ENCODE measurements at regions not wholly inside any gene's neighbourhood (a gene's known extent, or its start where the extent isn't known, plus 50 kb on each side); places are given as distances from the start of the nearest gene placed in this dataset.

DNA sequence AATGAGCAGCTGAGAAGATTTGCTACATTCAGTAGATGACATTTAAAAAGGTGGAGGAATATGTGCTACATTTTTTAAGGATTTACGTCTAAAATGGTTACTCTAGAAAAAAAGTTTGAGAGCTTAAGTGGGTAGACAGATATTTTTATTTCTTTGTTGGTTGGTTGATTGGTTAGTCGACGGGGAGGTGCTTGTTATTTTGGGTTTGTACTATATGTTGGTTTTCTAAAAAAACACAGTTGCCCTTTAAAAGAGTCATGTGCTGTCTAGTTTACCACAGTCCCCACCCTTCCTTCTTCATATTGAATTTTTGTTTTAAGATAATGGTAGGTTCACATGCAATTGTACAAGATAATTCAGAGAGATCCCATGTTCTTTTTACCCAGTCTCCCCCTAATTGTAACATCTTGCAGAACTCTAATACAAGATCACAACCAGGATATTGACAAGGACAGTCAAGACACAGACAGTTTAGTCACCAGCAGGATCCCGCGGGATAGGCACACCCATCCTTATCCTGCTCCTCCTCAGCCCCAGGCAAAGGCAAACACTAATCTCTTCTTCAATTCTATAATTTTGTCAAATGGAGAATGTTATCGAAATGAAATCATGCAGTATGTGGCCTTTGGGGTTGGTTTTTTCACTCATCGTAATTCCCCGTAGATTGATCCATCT lies 171.4 kb downstream of the FOXO1 start:
- DNase-seq: peak; percentile 37

DNA sequence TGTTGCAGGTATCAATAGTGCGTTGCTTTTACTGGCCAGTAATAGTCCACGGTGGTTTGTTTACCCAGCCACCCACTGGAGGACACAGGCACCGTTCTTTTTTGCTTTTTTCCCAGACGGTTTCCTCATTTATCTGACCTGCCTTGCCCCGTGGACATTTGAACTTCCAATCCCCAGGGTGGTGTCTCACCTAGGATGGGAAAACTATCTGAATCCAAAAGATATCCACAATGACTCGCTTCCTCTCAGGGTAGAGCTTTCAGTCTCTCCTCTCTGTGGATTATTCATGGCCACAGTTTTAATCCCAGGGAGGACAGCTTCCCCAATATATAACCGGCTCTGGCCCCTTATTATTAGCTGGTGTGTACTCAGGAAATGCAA lies 170.8 kb downstream of the FOXO1 start:
- no peak for DNase-seq

DNA sequence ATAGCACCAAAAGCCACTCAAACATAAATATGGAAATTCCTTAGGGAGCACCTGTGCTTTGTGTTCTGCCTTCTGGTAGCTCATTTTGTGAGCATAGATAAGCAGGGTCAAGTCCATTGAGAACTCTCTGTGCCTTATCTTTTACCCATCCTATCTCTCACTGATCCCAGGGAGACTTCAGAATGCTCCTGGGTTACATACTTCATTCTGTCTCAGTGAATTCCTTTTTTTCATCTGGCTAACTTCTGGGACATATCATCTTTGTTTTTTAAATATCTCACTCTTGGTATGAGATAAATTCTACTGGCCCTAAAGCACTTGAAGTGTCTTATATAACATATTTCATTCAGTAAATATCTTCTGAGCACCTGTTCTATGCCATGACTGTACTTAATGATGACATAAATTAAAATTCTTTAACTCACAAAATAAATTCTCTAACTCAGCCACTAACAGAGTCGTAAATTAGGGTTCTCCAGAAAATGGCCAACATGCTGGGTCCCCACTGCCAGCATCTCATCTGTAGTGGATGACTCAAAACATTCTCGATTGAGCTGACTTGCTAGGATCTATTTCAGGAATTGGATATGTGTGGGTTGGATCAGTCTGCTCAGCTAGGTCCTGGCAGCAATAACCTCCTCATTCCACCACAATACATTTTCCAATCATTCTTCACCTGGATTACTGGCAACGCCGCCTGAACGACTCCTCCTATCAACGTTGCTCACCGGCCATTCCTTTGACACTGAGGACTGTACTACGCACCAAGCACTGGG lies 170.2 kb downstream of the FOXO1 start:
- DNase-seq: no peak

DNA sequence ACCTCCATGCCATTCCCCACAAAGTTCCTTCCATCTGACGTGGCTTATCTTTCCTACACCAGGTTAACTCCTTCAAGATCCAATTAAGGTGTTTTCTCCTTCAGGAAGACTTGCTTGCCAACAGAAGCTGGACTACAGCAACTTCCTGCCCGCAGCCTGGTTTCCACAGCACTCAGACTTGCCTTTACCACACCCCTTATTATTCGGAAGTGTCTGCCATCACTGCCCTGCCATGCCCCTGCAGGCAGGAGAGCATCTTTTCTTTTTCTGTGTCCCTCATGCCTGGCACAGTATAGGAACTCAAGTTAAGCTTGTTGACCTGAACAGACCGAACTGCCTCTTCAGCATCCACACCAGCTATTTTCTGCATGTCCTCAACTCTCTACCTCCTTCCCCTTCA lies 168.0 kb downstream of the FOXO1 start:
- DNase-seq: no peak

DNA sequence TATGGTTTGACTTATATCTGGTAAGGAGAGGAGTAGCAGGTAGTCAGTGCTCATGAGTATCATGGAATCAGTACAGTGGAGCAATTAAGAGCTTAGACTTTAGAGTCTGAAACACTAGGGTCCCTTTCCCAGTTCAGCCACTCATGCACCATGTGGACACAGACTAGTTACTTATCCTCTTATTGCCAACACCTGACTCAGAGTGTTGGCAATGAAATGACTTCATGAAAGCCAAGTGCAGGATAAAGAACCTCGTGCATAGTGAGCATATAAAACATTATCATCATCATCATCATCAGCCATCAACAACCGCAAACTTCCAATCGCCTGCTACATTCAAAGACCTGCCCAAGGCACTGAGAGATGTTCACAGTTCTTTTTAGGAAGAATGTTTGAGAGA lies 164.2 kb downstream of the FOXO1 start:
- no peak for DNase-seq

DNA sequence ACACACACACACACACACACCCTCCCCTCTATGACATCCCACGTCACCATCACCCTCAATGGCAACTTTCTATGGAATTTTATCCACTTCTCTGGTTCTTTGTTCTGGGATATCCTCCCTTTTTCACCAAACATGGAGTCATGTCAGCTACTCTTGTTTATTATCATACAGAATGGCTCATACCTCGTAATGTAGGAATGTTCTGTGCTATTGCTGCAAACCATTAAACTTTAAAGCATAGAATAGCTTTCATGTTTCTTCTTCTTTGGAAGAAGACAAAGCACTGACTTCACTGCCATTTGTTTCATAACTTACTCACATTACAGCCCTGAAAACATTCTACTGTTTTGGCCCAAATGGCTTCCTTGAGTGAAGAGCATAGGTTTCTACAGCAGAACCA lies 163.4 kb downstream of the FOXO1 start:
- no peak for DNase-seq

DNA sequence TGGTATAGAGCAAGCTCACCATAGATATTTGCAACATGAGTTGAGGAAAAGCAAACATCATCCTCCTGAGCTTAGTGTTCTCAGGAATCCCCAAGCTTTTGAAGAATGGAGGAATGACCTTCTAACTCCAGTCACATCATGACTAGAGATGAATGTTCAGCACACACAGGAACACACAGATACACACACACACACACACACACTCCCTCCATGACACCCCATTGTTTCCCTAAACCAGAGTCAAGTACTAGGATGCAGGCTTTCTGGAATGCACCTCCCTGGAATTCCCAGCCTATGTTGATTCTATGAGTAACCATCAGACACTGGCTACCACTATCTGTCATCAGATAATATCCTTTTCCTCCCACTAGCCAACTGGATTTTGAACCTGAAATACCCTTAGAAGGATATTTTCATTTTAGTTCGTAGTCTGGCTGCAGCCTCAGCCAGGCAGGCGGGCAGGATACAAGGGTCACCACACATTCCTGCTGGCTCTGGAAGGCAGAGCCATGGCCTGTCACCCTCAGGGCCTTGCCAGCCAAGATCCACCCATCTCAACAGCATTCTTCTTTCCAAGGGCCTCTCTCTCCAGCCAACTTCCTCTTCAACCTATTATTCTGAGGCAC lies 162.4 kb downstream of the FOXO1 start:
- DNase-seq: no peak

DNA sequence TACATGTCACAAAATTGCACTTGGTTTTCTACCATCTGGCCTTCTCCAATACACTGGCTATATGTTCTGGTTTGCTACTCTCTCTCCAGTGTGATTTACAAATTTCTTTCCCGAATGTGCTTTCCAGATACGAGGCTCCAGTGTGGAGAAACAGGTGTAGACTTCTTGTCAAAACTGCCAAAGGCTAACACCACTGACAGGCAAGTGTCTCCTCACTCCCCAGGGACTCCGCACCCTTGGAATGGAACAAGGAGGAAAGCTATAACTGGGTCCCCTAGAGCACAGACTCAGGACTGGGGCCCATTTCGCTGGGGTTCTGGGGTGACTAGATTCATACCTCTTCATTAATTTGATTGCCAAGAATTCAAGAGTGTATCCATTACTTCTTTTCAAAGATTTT lies 161.8 kb downstream of the FOXO1 start:
- no peak for DNase-seq

DNA sequence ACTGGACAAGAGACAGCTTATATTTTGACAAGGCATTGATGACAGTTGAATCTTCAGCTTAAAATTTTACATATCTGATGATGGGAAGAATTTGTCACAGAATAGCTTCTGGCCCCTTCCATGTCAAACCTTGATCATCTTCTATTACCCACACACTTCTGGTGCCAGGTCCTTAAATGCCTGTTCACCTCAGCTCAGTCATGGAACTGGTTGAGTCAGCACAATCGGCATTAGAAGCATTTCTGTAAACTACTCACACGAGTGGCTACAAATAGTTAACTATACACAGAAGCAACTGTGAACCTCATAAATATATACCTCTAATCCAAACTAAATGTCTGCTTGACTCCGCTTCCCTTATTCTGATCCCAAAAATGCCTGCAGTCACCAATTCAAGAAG lies 161.2 kb downstream of the FOXO1 start:
- no peak for DNase-seq

All from hematopoietic multipotent progenitor cell treated with erythropoietin and hydrocortisone succinate and interleukin-3 and kit ligand, for 6 days (in vitro differentiated cells).